ENCODE measurements at regions not wholly inside any gene's neighbourhood (a gene's known extent, or its start where the extent isn't known, plus 50 kb on each side); places are given as distances from the start of the nearest gene placed in this dataset.

DNA sequence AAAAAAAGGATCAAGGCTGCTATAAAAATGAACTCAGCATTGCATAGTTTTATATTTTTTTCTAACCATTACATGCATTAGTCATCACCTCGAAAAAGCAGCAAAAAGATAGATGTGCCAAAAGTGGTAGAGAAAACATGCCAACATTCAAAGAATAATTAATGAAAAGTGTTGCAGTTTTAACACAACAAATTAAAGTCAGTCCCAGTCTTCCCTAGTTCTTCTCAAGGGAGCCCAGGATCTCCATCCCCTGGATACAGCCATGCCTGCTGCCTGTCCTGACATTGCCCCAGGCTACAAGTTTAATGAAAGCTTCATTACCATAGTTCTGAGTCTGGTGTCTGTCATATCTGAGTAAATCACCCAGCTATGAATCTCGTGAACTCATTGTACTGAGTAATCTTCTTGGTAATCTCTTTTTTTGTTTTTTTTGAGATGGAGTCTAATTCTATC is 116.6 kb upstream of the KLF12 start:
- Mint-ChIP-seq H3K4me3 (no peak overlapping the region), H3K36me3 (ENCODE audit: low read depth) (no peaks in the 10 kb centered on the region), H3K27ac (no peak overlapping the region), H3K27me3 (ENCODE audit: insufficient read depth, low read depth, poor library complexity) (peaks cover 5% of the 10 kb centered on the region), H3K9me3 (no peaks in the 10 kb centered on the region), H3K4me1 (peaks cover 4% of the 10 kb centered on the region; the same call in 1 of the 3 replicates)
- DNase-seq (ENCODE audit: low spot score) (no peak), ATAC-seq (no peak)
- H3K27ac ChIP-seq (ENCODE audit: low read depth): no peak overlapping the region
- H3K27me3 ChIP-seq (ENCODE audit: insufficient read depth): no peaks in the 10 kb centered on the region
- no peak overlapping the region for H2AFZ ChIP-seq
- H3K79me2 ChIP-seq (replicated peaks; ENCODE audit: insufficient read depth): no peaks in the 10 kb centered on the region
- H3K36me3 ChIP-seq (ENCODE audit: insufficient read depth): no peaks in the 10 kb centered on the region
- H3K4me3 ChIP-seq: no peak overlapping the region
- TF ChIP-seq JUNB (IDR thresholded peaks at IDR 0.05; ENCODE audit: unreplicated experiment) (no peak), NANOG (IDR thresholded peaks at IDR 0.05; ENCODE audit: borderline replicate concordance) (no peak)
- TF ChIP-seq, protein P1, sequence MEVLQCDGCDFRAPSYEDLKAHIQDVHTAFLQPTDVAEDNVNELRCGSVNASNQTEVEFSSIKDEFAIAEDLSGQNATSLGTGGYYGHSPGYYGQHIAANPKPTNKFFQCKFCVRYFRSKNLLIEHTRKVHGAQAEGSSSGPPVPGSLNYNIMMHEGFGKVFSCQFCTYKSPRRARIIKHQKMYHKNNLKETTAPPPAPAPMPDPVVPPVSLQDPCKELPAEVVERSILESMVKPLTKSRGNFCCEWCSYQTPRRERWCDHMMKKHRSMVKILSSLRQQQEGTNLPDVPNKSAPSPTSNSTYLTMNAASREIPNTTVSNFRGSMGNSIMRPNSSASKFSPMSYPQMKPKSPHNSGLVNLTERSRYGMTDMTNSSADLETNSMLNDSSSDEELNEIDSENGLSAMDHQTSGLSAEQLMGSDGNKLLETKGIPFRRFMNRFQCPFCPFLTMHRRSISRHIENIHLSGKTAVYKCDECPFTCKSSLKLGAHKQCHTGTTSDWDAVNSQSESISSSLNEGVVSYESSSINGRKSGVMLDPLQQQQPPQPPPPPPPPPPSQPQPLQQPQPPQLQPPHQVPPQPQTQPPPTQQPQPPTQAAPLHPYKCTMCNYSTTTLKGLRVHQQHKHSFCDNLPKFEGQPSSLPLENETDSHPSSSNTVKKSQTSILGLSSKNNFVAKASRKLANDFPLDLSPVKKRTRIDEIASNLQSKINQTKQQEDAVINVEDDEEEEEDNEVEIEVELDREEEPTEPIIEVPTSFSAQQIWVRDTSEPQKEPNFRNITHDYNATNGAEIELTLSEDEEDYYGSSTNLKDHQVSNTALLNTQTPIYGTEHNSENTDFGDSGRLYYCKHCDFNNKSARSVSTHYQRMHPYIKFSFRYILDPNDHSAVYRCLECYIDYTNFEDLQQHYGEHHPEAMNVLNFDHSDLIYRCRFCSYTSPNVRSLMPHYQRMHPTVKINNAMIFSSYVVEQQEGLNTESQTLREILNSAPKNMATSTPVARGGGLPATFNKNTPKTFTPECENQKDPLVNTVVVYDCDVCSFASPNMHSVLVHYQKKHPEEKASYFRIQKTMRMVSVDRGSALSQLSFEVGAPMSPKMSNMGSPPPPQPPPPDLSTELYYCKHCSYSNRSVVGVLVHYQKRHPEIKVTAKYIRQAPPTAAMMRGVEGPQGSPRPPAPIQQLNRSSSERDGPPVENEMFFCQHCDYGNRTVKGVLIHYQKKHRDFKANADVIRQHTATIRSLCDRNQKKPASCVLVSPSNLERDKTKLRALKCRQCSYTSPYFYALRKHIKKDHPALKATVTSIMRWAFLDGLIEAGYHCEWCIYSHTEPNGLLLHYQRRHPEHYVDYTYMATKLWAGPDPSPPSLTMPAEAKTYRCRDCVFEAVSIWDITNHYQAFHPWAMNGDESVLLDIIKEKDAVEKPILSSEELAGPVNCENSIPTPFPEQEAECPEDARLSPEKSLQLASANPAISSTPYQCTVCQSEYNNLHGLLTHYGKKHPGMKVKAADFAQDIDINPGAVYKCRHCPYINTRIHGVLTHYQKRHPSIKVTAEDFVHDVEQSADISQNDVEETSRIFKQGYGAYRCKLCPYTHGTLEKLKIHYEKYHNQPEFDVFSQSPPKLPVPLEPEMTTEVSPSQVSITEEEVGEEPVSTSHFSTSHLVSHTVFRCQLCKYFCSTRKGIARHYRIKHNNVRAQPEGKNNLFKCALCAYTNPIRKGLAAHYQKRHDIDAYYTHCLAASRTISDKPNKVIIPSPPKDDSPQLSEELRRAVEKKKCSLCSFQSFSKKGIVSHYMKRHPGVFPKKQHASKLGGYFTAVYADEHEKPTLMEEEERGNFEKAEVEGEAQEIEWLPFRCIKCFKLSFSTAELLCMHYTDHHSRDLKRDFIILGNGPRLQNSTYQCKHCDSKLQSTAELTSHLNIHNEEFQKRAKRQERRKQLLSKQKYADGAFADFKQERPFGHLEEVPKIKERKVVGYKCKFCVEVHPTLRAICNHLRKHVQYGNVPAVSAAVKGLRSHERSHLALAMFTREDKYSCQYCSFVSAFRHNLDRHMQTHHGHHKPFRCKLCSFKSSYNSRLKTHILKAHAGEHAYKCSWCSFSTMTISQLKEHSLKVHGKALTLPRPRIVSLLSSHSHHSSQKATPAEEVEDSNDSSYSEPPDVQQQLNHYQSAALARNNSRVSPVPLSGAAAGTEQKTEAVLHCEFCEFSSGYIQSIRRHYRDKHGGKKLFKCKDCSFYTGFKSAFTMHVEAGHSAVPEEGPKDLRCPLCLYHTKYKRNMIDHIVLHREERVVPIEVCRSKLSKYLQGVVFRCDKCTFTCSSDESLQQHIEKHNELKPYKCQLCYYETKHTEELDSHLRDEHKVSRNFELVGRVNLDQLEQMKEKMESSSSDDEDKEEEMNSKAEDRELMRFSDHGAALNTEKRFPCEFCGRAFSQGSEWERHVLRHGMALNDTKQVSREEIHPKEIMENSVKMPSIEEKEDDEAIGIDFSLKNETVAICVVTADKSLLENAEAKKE (CRISPR knock-in tag; IDR thresholded peaks at IDR 0.05): no peak
- H3K4me1 ChIP-seq (ENCODE audit: insufficient read depth): no peaks in the 10 kb centered on the region
- H4K20me1 ChIP-seq (replicated peaks; ENCODE audit: insufficient read depth): no peaks in the 10 kb centered on the region
- no peak overlapping the region for H3K4me2 ChIP-seq
- H3K9me2 ChIP-seq (ENCODE audit: insufficient read depth): no peaks in the 10 kb centered on the region; the same call in 1 of the 2 replicates
- no peaks in the 10 kb centered on the region for H3F3A ChIP-seq (replicated peaks; ENCODE audit: low read depth)

DNA sequence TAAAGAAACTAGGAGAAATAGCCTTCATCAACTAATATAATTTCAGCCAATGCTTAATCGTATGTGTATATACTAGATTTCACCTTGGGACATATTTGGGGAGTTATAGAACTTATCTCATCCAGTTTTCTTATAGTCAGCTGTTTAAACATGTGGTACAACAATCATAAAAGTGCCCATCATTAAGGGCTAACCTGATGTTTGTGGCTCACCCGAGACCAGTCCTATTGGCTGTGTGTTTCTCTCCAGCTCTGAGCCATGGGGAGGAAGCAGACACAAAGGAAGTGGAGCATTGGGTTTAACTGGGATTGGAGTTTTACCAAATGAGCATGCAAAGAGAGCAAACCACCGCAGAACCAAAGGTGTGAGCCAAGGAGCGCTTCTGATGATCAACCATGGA is 114.3 kb upstream of the KLF12 start:
- Histone ChIP-seq H3K36me3 (ENCODE audit: insufficient read depth) (no peaks in the 10 kb centered on the region), H2AFZ (no peak overlapping the region), H3K4me2 (no peak overlapping the region), H4K20me1 (replicated peaks; ENCODE audit: insufficient read depth) (no peaks in the 10 kb centered on the region), H3K27ac (ENCODE audit: low read depth) (no peak overlapping the region), H3K9me2 (ENCODE audit: insufficient read depth) (no peaks in the 10 kb centered on the region; the same call in 1 of the 2 replicates), H3K79me2 (replicated peaks; ENCODE audit: insufficient read depth) (no peaks in the 10 kb centered on the region), H3K27me3 (ENCODE audit: insufficient read depth) (no peaks in the 10 kb centered on the region), H3F3A (replicated peaks; ENCODE audit: low read depth) (no peaks in the 10 kb centered on the region), H3K4me3 (no peak overlapping the region), H3K4me1 (ENCODE audit: insufficient read depth) (no peaks in the 10 kb centered on the region)
- no peak for ATAC-seq
- H3K36me3 Mint-ChIP-seq (ENCODE audit: low read depth): no peaks in the 10 kb centered on the region; the same call in 2 of the 3 replicates
- no peak for DNase-seq (ENCODE audit: low spot score)
- peaks cover 5% of the 10 kb centered on the region for H3K27me3 Mint-ChIP-seq (ENCODE audit: insufficient read depth, low read depth, poor library complexity)
- no peak overlapping the region for H3K4me3 Mint-ChIP-seq
- H3K27ac Mint-ChIP-seq: no peak overlapping the region
- H3K9me3 Mint-ChIP-seq: no peaks in the 10 kb centered on the region
- peaks cover 4% of the 10 kb centered on the region; the same call in 1 of the 3 replicates for H3K4me1 Mint-ChIP-seq
- TF ChIP-seq POLR2AphosphoS5 (IDR thresholded peaks at IDR 0.05; ENCODE audit: low read depth): no peak
- TF ChIP-seq, protein P2, sequence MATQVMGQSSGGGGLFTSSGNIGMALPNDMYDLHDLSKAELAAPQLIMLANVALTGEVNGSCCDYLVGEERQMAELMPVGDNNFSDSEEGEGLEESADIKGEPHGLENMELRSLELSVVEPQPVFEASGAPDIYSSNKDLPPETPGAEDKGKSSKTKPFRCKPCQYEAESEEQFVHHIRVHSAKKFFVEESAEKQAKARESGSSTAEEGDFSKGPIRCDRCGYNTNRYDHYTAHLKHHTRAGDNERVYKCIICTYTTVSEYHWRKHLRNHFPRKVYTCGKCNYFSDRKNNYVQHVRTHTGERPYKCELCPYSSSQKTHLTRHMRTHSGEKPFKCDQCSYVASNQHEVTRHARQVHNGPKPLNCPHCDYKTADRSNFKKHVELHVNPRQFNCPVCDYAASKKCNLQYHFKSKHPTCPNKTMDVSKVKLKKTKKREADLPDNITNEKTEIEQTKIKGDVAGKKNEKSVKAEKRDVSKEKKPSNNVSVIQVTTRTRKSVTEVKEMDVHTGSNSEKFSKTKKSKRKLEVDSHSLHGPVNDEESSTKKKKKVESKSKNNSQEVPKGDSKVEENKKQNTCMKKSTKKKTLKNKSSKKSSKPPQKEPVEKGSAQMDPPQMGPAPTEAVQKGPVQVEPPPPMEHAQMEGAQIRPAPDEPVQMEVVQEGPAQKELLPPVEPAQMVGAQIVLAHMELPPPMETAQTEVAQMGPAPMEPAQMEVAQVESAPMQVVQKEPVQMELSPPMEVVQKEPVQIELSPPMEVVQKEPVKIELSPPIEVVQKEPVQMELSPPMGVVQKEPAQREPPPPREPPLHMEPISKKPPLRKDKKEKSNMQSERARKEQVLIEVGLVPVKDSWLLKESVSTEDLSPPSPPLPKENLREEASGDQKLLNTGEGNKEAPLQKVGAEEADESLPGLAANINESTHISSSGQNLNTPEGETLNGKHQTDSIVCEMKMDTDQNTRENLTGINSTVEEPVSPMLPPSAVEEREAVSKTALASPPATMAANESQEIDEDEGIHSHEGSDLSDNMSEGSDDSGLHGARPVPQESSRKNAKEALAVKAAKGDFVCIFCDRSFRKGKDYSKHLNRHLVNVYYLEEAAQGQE (IDR thresholded peaks at IDR 0.05; ENCODE audit: unreplicated experiment): no peak
- no peak for TF ChIP-seq STAT1 (IDR thresholded peaks at IDR 0.05; ENCODE audit: unreplicated experiment)
- TF ChIP-seq, protein P3, sequence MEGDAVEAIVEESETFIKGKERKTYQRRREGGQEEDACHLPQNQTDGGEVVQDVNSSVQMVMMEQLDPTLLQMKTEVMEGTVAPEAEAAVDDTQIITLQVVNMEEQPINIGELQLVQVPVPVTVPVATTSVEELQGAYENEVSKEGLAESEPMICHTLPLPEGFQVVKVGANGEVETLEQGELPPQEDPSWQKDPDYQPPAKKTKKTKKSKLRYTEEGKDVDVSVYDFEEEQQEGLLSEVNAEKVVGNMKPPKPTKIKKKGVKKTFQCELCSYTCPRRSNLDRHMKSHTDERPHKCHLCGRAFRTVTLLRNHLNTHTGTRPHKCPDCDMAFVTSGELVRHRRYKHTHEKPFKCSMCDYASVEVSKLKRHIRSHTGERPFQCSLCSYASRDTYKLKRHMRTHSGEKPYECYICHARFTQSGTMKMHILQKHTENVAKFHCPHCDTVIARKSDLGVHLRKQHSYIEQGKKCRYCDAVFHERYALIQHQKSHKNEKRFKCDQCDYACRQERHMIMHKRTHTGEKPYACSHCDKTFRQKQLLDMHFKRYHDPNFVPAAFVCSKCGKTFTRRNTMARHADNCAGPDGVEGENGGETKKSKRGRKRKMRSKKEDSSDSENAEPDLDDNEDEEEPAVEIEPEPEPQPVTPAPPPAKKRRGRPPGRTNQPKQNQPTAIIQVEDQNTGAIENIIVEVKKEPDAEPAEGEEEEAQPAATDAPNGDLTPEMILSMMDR (conservative IDR thresholded peaks at IDR 0.05; ENCODE audit: low read depth in 2 of 2): no peak
